ENCODE measurements at regions not wholly inside any gene's neighbourhood (a gene's known extent, or its start where the extent isn't known, plus 50 kb on each side); places are given as distances from the start of the nearest gene placed in this dataset.

DNA sequence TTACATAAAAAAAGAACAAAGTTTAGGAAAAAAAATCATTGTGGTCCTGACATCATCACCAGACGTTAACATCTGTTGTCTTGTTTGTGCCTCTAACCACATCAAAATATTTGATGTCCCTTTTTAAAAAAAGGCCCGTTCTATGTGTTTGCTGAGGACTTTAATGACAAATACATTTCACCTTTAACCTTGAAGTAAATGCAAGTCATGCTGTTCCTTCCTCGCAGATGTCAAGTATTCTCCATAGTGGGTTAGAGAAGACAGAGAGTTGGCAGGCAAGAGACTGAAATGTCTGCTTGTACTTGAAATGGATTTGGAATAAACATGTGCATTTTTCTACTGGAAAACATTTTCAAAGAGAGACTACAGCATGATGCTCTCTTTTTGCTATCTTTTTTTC lies 134.9 kb downstream of the FGF9 start:
- H4K20me1 ChIP-seq: no peaks in the 10 kb centered on the region
- peaks cover 0 to 25% (median 11%) of the 10 kb centered on the region in 11 experiments; a peak in 17 of 22 replicates for H3K9me3 ChIP-seq (replicated peaks in 1 of 11)
- no peaks in the 10 kb centered on the region for H3K27me3 ChIP-seq
- H3K4me1 ChIP-seq: peaks cover 0 to 13% (median 9%) of the 10 kb centered on the region in 10 experiments; a peak in 12 of 20 replicates
- no peaks in the 10 kb centered on the region for H3K36me3 ChIP-seq
- TF ChIP-seq Cebpa-rat (IDR thresholded peaks at IDR 0.05): no peak
- peak overlapping the region in 7 of 11 experiments; percentile 2 to 48 (median 17); a peak in 11 of 22 replicates for H3K4me2 ChIP-seq
- no peak overlapping the region for H3K9ac ChIP-seq
- no peak overlapping the region for H3K4me3 ChIP-seq
- H3K27ac ChIP-seq: peak overlapping the region in 1 of 11 experiments; percentile 6; a peak in 1 of 22 replicates

DNA sequence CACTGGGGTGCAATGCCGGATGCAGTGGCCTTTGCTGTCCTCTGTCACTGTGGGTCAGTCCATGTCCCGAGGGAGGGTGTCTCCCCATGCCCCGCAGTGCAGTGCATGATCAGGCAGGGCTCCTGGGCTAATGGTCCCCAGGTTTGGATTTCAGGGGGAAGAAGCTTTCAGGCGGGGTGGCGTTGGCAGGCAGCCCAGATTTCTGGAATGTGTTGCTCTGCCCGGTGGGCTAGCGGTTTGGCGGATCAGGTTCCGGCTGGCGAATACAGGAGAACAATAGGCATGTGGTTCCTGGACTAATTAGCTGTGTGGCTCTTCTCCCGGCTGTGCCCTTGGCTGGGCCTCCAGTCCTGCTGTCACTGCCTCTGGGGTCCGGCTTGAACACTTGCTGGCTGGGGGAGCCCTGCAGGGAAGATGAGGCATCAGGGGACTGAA lies 141.3 kb downstream of the FGF9 start:
- TF ChIP-seq Cebpa-rat (IDR thresholded peaks at IDR 0.05): no peak
- H3K9me3 ChIP-seq (replicated peaks in 1 of 11): peaks cover 9 to 23% (median 16%) of the 10 kb centered on the region in 11 experiments; a peak in 18 of 22 replicates
- H3K27me3 ChIP-seq: no peaks in the 10 kb centered on the region
- no peak overlapping the region for H3K9ac ChIP-seq
- H3K4me2 ChIP-seq: no peak overlapping the region
- no peaks in the 10 kb centered on the region for H3K4me1 ChIP-seq
- H3K27ac ChIP-seq: no peak overlapping the region
- H4K20me1 ChIP-seq: no peaks in the 10 kb centered on the region
- no peaks in the 10 kb centered on the region for H3K36me3 ChIP-seq
- no peak overlapping the region for H3K4me3 ChIP-seq

DNA sequence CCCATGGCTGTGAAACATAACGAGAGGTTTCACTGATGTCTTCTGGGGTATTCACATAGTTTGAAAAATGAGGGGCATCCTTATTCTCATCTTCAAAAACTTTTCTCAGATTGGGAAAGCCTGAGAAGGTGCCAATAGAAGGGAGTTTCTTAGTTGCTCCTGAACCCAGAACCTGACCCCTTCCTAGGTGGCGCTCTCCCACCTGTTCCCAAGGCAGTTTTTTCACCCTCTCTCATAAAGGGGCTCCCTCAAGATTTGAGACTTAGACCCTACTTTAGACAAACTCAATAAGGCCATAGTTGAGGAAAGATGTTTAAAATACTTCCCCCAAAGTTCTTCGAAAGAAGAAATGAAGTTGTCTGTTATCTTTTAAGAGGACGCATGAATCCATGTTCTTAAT lies 142.2 kb downstream of the FGF9 start:
- no peak overlapping the region for H3K4me3 ChIP-seq

GRCh38 chr13:21813844-21814243 lies 143.0 kb downstream of the FGF9 start:
- no peaks in the 10 kb centered on the region for H3K27me3 ChIP-seq
- H3K4me1 ChIP-seq: no peaks in the 10 kb centered on the region
- H3K9me3 ChIP-seq (replicated peaks in 1 of 11): peaks cover 13 to 28% (median 21%) of the 10 kb centered on the region in 11 experiments
- no peak overlapping the region for H3K4me3 ChIP-seq
- H3K36me3 ChIP-seq: no peaks in the 10 kb centered on the region; a peak in 1 of 22 replicates
- no peaks in the 10 kb centered on the region for H4K20me1 ChIP-seq
- no peak overlapping the region for H3K4me2 ChIP-seq
- H3K27ac ChIP-seq: no peak overlapping the region
- no peak overlapping the region for H3K9ac ChIP-seq
- no peak for TF ChIP-seq Cebpa-rat (IDR thresholded peaks at IDR 0.05)

More for the DNA sequence above, 142.2 kb downstream of the FGF9 start:
- no peak for TF ChIP-seq Cebpa-rat (IDR thresholded peaks at IDR 0.05)
- Histone ChIP-seq H4K20me1 (no peaks in the 10 kb centered on the region), H3K4me1 (no peaks in the 10 kb centered on the region), H3K4me2 (no peak overlapping the region), H3K27ac (no peak overlapping the region), H3K27me3 (no peaks in the 10 kb centered on the region), H3K9ac (no peak overlapping the region), H3K9me3 (replicated peaks in 1 of 11) (peaks cover 8 to 22% (median 18%) of the 10 kb centered on the region in 11 experiments), H3K36me3 (no peaks in the 10 kb centered on the region; a peak in 1 of 22 replicates)

- Histone ChIP-seq H3K4me1 (no peaks in the 10 kb centered on the region), H3K4me2 (no peak overlapping the region), H3K4me3 (no peak overlapping the region), H3K9me3 (replicated peaks in 1 of 11) (peaks cover 13 to 28% (median 21%) of the 10 kb centered on the region in 11 experiments), H3K9ac (no peak overlapping the region), H4K20me1 (no peaks in the 10 kb centered on the region), H3K36me3 (no peaks in the 10 kb centered on the region; a peak in 1 of 22 replicates), H3K27ac (no peak overlapping the region), H3K27me3 (no peaks in the 10 kb centered on the region)
- TF ChIP-seq Cebpa-rat (IDR thresholded peaks at IDR 0.05): no peak
These were observed 143.7 kb downstream of the FGF9 start for GRCh38 chr13:21814604-21815003.

DNA sequence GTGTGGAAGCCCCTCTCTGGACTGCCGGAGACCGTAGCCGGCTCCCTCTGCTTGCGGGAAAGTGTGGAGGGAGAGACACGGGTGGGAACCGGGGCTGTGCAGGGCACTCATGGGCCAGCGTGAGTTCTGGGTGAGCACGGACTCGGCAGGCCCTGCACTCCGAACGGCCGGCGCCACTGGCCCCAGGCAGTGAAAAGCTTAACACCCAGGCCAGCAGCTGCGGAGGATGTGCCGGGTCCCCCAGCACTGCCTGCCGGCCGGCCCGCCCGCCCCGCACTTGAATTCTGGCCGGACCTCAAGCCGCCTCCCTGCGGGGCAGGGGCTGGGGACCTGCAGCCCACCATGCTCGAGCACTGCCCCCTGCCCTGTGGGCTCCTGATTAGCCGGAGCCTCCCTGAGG lies 147.0 kb downstream of the FGF9 start:
- no peak overlapping the region for H3K9ac ChIP-seq
- H3K36me3 ChIP-seq: no peaks in the 10 kb centered on the region; a peak in 1 of 22 replicates
- H3K27ac ChIP-seq: no peak overlapping the region
- H3K4me3 ChIP-seq: no peak overlapping the region
- no peaks in the 10 kb centered on the region for H3K4me1 ChIP-seq
- H3K27me3 ChIP-seq: no peaks in the 10 kb centered on the region
- H3K9me3 ChIP-seq (replicated peaks in 1 of 11): peaks cover 13 to 28% (median 21%) of the 10 kb centered on the region in 11 experiments
- H3K4me2 ChIP-seq: no peak overlapping the region
- no peak for TF ChIP-seq Cebpa-rat (IDR thresholded peaks at IDR 0.05)
- H4K20me1 ChIP-seq: no peaks in the 10 kb centered on the region

DNA sequence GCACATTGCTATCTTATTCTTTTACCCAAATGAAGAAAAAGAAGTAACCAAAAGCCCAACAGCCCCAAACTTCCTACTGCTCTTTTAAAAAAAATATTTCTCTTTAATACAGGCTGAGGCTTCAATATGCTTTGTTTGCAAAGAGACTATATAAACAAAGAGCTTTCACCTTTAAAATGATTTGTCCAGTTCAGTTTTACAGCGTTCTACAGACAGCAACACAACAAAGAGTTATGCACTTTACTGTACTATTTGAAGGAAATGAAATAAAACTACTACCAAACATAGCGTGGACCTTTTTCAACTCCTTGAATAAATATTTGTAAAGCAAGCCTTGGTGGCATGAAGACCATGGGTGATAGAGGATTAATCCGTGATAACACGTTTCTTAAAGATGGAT lies 151.2 kb downstream of the FGF9 start:
- H3K9ac ChIP-seq: no peak overlapping the region

DNA sequence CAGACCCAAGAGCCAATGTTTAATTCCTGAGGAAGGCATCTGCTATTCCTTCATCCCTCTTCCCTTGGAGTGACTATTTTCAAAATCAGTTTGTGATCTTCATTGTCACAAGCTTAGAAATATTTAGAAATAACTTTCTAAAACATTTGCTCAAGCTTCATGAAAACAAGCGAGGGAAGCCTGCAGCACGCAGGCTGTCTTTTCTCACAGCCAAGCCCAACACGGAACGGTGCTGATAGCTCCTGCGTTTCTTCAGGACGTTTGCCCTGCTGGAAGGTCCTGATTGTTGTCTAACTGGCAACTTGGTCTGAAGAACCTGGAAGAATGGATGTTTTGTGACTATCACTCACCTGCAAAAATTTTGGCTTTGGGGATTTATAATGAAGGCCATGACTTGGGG lies 152.5 kb downstream of the FGF9 start:
- H3K9ac ChIP-seq: no peak overlapping the region
- H3K27me3 ChIP-seq: no peaks in the 10 kb centered on the region
- H3K27ac ChIP-seq: peak overlapping the region in 1 of 11 experiments; percentile 24; a peak in 1 of 22 replicates
- TF ChIP-seq Cebpa-rat (IDR thresholded peaks at IDR 0.05): no peak
- no peaks in the 10 kb centered on the region for H4K20me1 ChIP-seq
- H3K36me3 ChIP-seq: no peaks in the 10 kb centered on the region
- no peak overlapping the region for H3K4me3 ChIP-seq
- peak overlapping the region in 3 of 11 experiments; percentile 10 to 49 (median 36); a peak in 5 of 22 replicates for H3K4me2 ChIP-seq
- peaks cover 0 to 7% (median 2%) of the 10 kb centered on the region in 10 experiments; a peak in 5 of 20 replicates for H3K4me1 ChIP-seq
- H3K9me3 ChIP-seq (replicated peaks in 1 of 11): peaks cover 6 to 23% (median 15%) of the 10 kb centered on the region in 11 experiments; a peak in 20 of 22 replicates

More for the DNA sequence above, 151.2 kb downstream of the FGF9 start:
- Histone ChIP-seq H3K9me3 (replicated peaks in 1 of 11) (peaks cover 9 to 29% (median 24%) of the 10 kb centered on the region in 11 experiments), H4K20me1 (no peaks in the 10 kb centered on the region), H3K27me3 (no peaks in the 10 kb centered on the region), H3K4me2 (no peak overlapping the region), H3K36me3 (no peaks in the 10 kb centered on the region; a peak in 1 of 22 replicates), H3K27ac (no peak overlapping the region), H3K4me1 (peaks cover 0 to 7% (median 2%) of the 10 kb centered on the region in 10 experiments; a peak in 5 of 20 replicates), H3K4me3 (no peak overlapping the region)
- no peak for TF ChIP-seq Cebpa-rat (IDR thresholded peaks at IDR 0.05)

GRCh38 chr13:21823949-21824348 lies 153.1 kb downstream of the FGF9 start:
- Histone ChIP-seq H3K27ac (peak overlapping the region in 1 of 11 experiments; percentile 24; a peak in 1 of 22 replicates), H3K4me2 (peak overlapping the region in 3 of 11 experiments; percentile 10 to 49 (median 36); a peak in 4 of 22 replicates), H3K4me1 (peaks cover 0 to 7% (median 2%) of the 10 kb centered on the region in 10 experiments; a peak in 5 of 20 replicates), H4K20me1 (no peaks in the 10 kb centered on the region), H3K9me3 (replicated peaks in 1 of 11) (peaks cover 4 to 23% (median 12%) of the 10 kb centered on the region in 11 experiments; a peak in 16 of 22 replicates), H3K36me3 (no peaks in the 10 kb centered on the region), H3K27me3 (no peaks in the 10 kb centered on the region), H3K4me3 (no peak overlapping the region), H3K9ac (no peak overlapping the region)
- no peak for TF ChIP-seq Cebpa-rat (IDR thresholded peaks at IDR 0.05)

DNA sequence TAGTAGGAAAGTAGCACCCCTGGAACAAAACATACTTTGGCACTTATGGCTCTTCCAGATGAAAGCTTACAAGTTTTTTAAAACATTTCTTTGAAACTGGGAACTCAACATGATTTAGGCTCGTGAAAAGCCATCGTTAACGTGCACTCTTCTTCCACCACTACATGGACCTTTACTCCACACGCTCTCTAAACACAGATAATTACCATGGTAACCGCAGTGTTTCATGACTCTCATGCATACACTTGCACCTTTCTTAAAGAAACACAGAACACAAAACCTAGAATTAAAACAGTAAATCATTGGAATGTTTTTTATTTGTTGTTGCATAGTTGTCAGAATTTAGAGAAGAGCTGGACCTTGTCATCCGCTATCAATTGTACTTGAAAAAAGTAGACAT lies 154.3 kb downstream of the FGF9 start:
- H3K27ac ChIP-seq: no peak overlapping the region
- peaks cover 0 to 7% (median 2%) of the 10 kb centered on the region in 10 experiments; a peak in 5 of 20 replicates for H3K4me1 ChIP-seq
- H3K9ac ChIP-seq: no peak overlapping the region
- TF ChIP-seq Cebpa-rat (IDR thresholded peaks at IDR 0.05): no peak
- peaks cover 4 to 23% (median 12%) of the 10 kb centered on the region in 11 experiments; a peak in 16 of 22 replicates for H3K9me3 ChIP-seq (replicated peaks in 1 of 11)
- no peaks in the 10 kb centered on the region for H4K20me1 ChIP-seq
- no peak overlapping the region for H3K4me3 ChIP-seq
- H3K4me2 ChIP-seq: no peak overlapping the region
- no peaks in the 10 kb centered on the region for H3K27me3 ChIP-seq
- H3K36me3 ChIP-seq: no peaks in the 10 kb centered on the region

Measured in BLaER1 treated with 17β-estradiol and CSF1 and Interleukin-3, amounts not matched to agents 10 nM and 100 nM (cell line).